Hematopoietic multipotent progenitor cell (in vitro differentiated cells): ENCODE measurements at regions not wholly inside any gene's neighbourhood (a gene's known extent, or its start where the extent isn't known, plus 50 kb on each side); places are given as distances from the start of the nearest gene placed in this dataset.
"Not testable (repeated sequence)": the region's sequence is repeated elsewhere in the genome, so short reads cannot be mapped to it uniquely, and the experiment has no call there.

Experiments used
- DNase-seq, 3 donors: peaks; one replicate each; pipeline ENCODE4 v3.0.0-alpha.2; 2011 to 2015; ENCODE audit warnings: low read depth in 2 of 3, low spot score in 2 of 3

GRCh38 chr6:6994796-6995195, 113.0 kb upstream of the RREB1 start:
- no peak for DNase-seq

GRCh38 chr6:6995328-6995727, 112.4 kb upstream of the RREB1 start:
- no peak for DNase-seq

- no peak for DNase-seq
These were observed 111.6 kb upstream of the RREB1 start for GRCh38 chr6:6996124-6996523.

- no peak for DNase-seq
These were observed 110.2 kb upstream of the RREB1 start for GRCh38 chr6:6997263-6998193.

- no peak for DNase-seq
These were observed 109.6 kb upstream of the RREB1 start for GRCh38 chr6:6998194-6998569.

- no peak for DNase-seq
These were observed 106.7 kb upstream of the RREB1 start for GRCh38 chr6:7000825-7001777.

GRCh38 chr6:7003041-7003440, 104.7 kb upstream of the RREB1 start:
- DNase-seq = no peak

- DNase-seq = no peak
These were observed 103.0 kb upstream of the RREB1 start for GRCh38 chr6:7004581-7005297.

GRCh38 chr6:7006515-7007191, 101.1 kb upstream of the RREB1 start:
- no peak for DNase-seq

- DNase-seq = no peak
These were observed 99.2 kb upstream of the RREB1 start for GRCh38 chr6:7008451-7008988.

- DNase-seq = no peak
These were observed 91.5 kb upstream of the RREB1 start for GRCh38 chr6:7016226-7016625.

GRCh38 chr6:7021301-7021700, 86.5 kb upstream of the RREB1 start:
- no peak for DNase-seq

GRCh38 chr6:7025861-7026260, 81.9 kb upstream of the RREB1 start:
- no peak for DNase-seq

GRCh38 chr6:7028963-7029362, 78.8 kb upstream of the RREB1 start:
- DNase-seq = not testable (repeated sequence)

- DNase-seq = not testable (repeated sequence)
These were observed 76.8 kb upstream of the RREB1 start for GRCh38 chr6:7030968-7031367.

GRCh38 chr6:7033202-7033601, 74.6 kb upstream of the RREB1 start:
- no peak for DNase-seq

GRCh38 chr6:7034055-7034454, 73.7 kb upstream of the RREB1 start:
- no peak for DNase-seq

- DNase-seq = no peak
These were observed 71.9 kb upstream of the RREB1 start for GRCh38 chr6:7035837-7036249.

GRCh38 chr6:7041511-7042026, 66.2 kb upstream of the RREB1 start:
- DNase-seq = no peak
